ENCODE measurements at regions not wholly inside any gene's neighbourhood (a gene's known extent, or its start where the extent isn't known, plus 50 kb on each side); places are given as distances from the start of the nearest gene placed in this dataset.

- no peak overlapping the region for H3K4me3 ChIP-seq (replicated peaks; ENCODE audit: low read depth, low read length)
- H3K36me3 ChIP-seq (ENCODE audit: control insufficient read depth, insufficient read depth, low read length), result no peaks in the 10 kb centered on the region
- TF ChIP-seq, protein P1, sequence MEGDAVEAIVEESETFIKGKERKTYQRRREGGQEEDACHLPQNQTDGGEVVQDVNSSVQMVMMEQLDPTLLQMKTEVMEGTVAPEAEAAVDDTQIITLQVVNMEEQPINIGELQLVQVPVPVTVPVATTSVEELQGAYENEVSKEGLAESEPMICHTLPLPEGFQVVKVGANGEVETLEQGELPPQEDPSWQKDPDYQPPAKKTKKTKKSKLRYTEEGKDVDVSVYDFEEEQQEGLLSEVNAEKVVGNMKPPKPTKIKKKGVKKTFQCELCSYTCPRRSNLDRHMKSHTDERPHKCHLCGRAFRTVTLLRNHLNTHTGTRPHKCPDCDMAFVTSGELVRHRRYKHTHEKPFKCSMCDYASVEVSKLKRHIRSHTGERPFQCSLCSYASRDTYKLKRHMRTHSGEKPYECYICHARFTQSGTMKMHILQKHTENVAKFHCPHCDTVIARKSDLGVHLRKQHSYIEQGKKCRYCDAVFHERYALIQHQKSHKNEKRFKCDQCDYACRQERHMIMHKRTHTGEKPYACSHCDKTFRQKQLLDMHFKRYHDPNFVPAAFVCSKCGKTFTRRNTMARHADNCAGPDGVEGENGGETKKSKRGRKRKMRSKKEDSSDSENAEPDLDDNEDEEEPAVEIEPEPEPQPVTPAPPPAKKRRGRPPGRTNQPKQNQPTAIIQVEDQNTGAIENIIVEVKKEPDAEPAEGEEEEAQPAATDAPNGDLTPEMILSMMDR (IDR thresholded peaks at IDR 0.05; ENCODE audit: insufficient read depth, low read length, poor library complexity, severe bottlenecking), result no peak
- DNase-seq (ENCODE audit: extremely low read depth, insufficient read length), result no peak
- no peaks in the 10 kb centered on the region for H3K27me3 ChIP-seq (replicated peaks; ENCODE audit: control insufficient read depth, insufficient read depth, low read length)
Observed at GRCh38 chr1:38569932-38570656, 289.5 kb downstream of the RRAGC start.

DNA sequence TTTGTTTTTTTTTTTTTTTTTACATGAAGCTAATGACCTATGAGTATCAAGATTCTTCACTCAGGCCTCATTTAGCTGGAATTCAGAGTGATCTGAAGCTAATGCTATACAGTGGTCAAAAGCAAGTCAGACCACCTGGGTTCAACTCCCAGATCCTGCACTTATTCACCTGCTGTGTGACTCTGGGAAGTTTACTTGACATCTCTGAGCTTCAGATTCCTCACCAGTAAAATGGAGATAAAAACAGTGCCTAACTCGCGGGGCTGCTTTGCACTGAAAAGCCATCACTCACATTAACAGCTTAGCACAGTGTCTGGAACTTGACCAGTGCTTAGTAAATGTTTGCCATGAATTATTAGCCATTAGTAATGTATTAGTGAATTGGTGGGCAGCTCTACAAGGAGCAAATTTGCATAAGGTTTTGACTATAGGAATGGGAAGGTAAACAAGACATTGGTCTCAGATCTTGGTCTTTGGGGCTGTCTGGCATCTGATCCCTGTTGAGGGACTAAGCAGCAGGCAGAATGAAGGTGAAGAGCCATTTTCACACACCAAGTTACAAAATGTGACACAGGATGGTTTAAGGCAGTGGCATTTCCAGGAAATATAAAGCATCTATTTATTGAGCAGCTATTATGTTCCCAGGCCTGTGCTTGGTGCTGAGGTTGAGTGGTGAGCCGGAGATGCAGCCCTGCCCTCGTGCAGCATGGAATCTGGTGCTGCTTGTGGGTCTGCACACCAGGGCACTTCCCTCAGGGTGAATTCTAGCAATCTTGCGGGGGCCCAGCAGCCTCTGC is 291.3 kb downstream of the RRAGC start:
- TF ChIP-seq, protein P1 (IDR thresholded peaks at IDR 0.05; ENCODE audit: insufficient read depth, low read length, poor library complexity, severe bottlenecking), result no peak
- H3K27me3 ChIP-seq (replicated peaks; ENCODE audit: control insufficient read depth, insufficient read depth, low read length), result no peaks in the 10 kb centered on the region
- no peak for DNase-seq (ENCODE audit: extremely low read depth, insufficient read length)
- H3K4me3 ChIP-seq (replicated peaks; ENCODE audit: low read depth, low read length), result no peak overlapping the region
- H3K36me3 ChIP-seq (ENCODE audit: control insufficient read depth, insufficient read depth, low read length), result no peaks in the 10 kb centered on the region

GRCh38 chr1:38567401-38567800 is 292.2 kb downstream of the RRAGC start:
- no peak for DNase-seq (ENCODE audit: extremely low read depth, insufficient read length)
- TF ChIP-seq, protein P1 (IDR thresholded peaks at IDR 0.05; ENCODE audit: insufficient read depth, low read length, poor library complexity, severe bottlenecking), result no peak
- Histone ChIP-seq H3K27me3 (replicated peaks; ENCODE audit: control insufficient read depth, insufficient read depth, low read length) (no peaks in the 10 kb centered on the region), H3K4me3 (replicated peaks; ENCODE audit: low read depth, low read length) (no peak overlapping the region), H3K36me3 (ENCODE audit: control insufficient read depth, insufficient read depth, low read length) (no peaks in the 10 kb centered on the region)

- H3K36me3 ChIP-seq (ENCODE audit: control insufficient read depth, insufficient read depth, low read length), result no peaks in the 10 kb centered on the region
- TF ChIP-seq, protein P1 (IDR thresholded peaks at IDR 0.05; ENCODE audit: insufficient read depth, low read length, poor library complexity, severe bottlenecking), result no peak
- no peak for DNase-seq (ENCODE audit: extremely low read depth, insufficient read length)
- no peak overlapping the region for H3K4me3 ChIP-seq (replicated peaks; ENCODE audit: low read depth, low read length)
- H3K27me3 ChIP-seq (replicated peaks; ENCODE audit: control insufficient read depth, insufficient read depth, low read length), result no peaks in the 10 kb centered on the region
Observed at GRCh38 chr1:38565020-38565491, 294.5 kb downstream of the RRAGC start.

GRCh38 chr1:38563942-38564735 is 295.4 kb downstream of the RRAGC start:
- Histone ChIP-seq H3K36me3 (ENCODE audit: control insufficient read depth, insufficient read depth, low read length) (no peaks in the 10 kb centered on the region), H3K4me3 (replicated peaks; ENCODE audit: low read depth, low read length) (no peak overlapping the region), H3K27me3 (replicated peaks; ENCODE audit: control insufficient read depth, insufficient read depth, low read length) (no peaks in the 10 kb centered on the region)
- TF ChIP-seq, protein P1 (IDR thresholded peaks at IDR 0.05; ENCODE audit: insufficient read depth, low read length, poor library complexity, severe bottlenecking), result no peak
- DNase-seq (ENCODE audit: extremely low read depth, insufficient read length), result no peak

Measured in GM06990 (cell line).